HG02970 (cell line): ENCODE measurements at regions not wholly inside any gene's neighbourhood (a gene's known extent, or its start where the extent isn't known, plus 50 kb on each side); places are given as distances from the start of the nearest gene placed in this dataset.
"Not testable (repeated sequence)": the region's sequence is repeated elsewhere in the genome, so short reads cannot be mapped to it uniquely, and the experiment has no call there.

Source experiments
- ATAC-seq: cut with Tn5 transposase; IDR thresholded peaks from one replicate; pipeline ENCODE4 v1.9.1; 2021; ENCODE audit warnings: mild to moderate bottlenecking, moderate library complexity, moderate number of reproducible peaks; ENCODE audit not compliant: unreplicated experiment, low FRiP score

DNA sequence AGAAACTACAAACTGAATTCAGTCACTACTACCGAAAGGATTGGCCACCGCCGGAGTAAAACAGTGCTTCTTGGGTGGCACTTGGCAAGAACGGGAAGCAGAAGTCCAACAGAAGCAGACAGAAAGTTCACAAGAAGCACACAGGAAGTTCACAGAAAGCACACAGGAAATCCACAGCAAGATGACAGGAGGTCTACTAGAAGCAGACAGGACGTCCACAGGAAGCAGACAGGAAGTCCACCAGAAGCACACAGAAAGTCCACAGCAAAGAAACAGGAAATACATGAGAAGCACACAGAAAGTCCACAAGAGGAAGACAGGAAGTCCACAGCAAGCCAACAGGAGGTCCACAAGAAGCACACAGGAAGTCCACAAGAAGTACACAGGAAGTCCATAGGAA, 399.2 kb upstream of the AUTS2 start:
- no peak for ATAC-seq

DNA sequence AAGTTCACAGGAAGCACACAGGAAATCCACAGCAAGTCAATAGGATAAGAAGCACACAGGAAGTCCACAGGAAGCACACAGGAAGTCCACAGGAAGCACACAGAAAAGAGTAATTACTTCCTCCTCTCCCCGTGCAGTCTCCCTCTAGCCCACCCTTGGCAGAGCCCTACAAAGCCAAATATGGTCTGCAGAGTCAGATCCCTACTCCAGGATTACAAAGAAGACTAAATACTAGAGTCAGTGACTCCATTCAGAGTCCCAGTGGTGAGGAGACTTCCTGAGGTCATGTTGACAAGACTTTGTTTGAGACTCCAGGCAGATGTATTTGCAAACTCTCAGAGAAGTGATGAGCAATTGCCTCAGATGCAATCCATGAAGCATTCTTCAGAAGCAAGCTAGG, 398.6 kb upstream of the AUTS2 start:
- no peak for ATAC-seq

DNA sequence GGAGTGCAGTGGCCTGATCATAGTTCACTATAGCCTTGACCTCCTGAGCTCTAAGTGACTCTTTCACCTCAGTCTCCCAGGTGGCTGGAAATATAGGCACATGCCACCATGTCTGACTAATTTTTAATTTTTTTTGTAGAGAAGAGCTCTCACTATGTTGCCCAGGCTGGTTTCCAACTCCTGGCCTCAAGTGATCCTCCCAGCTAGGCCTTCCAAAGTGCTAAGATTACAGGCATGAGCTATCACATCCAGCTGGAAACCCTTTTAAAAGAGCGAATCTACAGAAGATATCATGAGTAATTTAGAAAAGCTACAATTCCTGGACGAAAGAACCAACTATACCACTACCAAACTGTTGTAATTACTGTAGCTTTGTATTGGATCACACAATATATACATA, 394.4 kb upstream of the AUTS2 start:
- no peak for ATAC-seq

DNA sequence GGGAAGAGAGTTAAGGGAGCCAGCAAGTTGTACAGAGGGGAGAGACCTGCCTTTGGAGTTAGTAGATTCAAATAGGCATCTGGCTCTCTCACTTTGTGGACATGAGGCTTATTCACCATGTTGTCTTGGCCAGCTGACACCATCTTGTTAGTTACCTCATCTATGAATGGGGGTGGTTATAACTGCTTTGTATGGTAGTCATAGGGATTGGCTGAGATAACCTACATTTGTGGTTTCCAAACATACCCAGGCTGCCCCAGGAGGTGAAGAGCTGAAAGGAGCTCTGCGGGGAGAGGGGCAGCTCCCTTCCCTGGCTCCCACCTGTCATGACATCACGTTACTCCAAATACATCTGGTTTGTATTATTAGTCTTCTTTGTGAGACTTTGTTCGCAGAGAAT, 393.3 kb upstream of the AUTS2 start:
- no peak for ATAC-seq

DNA sequence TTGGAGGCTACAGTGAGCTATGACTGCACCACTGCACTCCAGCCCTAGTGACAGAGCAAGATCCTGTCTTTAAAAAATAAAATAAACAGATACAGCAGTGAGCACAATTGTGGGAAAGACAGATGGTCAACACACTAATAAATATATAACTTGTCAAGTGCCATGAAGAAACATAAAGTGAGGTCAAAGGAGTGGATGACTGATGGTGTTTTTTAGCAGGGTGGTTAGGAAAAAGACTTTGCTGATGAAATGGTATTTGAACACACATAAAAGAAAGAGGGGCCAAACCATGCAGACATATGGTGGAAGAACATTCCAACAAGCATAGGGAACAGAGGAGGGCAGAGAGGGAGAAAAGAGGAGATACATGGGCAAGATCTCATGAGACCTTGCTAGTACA, 392.7 kb upstream of the AUTS2 start:
- no peak for ATAC-seq

DNA sequence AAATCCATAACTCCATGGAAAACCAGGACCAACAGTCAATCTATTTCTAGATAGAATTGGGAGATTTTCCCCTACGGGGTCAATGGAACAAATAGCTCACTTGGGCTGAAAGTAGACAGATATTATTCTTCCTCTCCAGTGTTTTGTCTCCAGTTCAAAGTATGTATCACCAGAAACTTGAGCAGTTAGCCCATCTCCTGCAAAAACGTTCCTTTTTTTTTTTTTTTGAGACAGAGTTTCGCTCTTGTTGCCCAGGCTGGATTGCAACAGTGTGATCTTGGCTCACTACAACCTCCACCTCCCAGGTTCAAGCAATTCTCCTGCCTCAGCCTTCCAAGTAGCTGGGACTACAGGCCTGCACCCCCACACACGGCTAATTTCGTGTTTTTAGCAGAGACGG, 390.0 kb upstream of the AUTS2 start:
- ATAC-seq: no peak

DNA sequence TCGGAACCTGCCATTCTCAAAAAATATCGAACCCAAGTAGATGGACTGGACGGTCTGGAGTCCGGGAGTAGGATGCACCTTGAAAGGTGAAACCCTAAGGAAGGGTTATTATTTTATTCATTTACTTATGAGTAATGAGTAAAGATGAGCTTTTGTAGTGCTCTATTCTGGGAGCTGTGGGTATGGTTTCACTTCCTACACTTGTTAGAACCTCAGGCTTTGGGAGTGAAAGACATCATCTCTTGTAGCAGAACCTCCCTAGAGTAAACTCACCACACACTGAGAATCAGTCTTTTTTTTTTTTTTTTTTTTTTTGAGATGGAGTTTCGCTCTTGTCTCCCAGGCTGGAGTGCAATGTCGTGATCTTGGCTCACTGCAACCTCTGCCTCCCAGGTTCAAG, 389.4 kb upstream of the AUTS2 start:
- no peak for ATAC-seq

DNA sequence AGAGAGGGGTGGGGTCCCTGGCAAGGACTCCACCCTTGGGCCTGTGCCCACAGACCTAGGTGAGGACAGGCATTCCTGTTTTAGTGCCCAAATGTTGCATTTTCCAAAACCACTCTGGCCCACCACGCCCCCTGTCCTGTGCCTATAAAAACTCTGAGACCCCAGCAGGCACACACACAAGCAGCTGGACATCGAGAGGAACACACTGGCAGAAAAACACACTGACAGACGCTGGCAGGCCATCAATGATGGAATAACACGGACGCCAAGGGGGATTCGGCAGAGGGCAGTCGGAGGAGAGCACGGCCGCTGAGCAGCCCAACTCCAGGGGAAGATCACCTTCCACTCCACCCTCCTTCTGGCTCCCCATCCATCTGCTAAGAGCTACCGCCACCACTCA, 386.9 kb upstream of the AUTS2 start:
- ATAC-seq: no peak

DNA sequence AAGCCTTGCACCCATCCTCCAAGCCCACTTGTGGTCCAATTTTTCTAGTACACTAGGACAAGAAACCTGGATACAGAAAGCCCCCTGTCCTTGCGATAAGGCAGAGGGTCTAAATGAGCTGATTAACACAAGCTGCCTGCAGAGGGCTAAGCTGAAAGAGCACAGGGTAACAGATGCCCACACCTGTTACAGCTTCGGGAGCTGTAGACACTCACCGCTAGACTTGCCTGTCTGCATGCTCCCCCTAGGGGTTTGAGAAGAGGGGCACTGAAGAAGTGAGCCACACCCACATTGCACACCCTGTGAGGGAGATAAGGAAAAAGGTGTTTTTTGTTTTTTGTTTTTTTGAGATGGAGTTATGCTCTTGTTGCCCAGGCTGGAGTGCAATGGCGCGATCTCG, 386.5 kb upstream of the AUTS2 start:
- no peak for ATAC-seq

DNA sequence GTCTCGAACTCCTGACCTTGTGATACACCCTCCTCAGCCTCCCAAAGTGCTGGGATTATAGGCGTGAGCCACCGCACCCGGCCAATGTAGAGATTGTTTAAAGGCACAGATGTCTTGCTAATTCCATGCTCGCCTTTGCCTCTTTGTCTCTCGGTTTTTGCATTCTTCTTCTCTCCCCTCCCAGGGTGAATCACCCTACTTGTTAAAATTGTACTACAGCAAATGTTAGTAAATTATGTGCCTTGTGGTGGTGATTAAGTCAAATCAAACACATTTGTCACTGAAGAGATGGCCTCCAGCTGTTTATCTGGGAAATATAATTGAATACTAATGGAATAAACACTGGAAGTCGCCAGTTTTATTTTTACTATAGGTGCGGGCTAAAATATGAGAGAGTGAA, 384.4 kb upstream of the AUTS2 start:
- ATAC-seq: no peak

DNA sequence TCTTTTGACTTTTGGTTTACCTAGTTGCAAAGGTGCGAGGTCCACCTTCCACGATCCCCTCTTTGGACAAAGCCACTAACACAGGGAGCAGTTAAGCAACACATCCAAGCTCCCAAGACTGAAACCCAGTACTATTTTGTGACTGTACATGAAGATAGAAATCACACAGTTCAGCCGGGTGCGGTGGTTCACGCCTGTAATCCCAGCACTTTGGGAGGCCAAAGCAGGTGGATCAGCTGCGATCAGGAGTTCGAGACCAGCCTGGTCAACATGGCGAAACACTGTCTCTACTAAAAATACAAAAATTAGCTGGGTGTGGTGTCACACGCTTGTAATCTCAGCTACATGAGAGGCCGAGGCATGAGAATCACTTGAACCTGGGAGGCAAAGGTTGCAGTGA, 382.8 kb upstream of the AUTS2 start:
- ATAC-seq: not testable (repeated sequence)

DNA sequence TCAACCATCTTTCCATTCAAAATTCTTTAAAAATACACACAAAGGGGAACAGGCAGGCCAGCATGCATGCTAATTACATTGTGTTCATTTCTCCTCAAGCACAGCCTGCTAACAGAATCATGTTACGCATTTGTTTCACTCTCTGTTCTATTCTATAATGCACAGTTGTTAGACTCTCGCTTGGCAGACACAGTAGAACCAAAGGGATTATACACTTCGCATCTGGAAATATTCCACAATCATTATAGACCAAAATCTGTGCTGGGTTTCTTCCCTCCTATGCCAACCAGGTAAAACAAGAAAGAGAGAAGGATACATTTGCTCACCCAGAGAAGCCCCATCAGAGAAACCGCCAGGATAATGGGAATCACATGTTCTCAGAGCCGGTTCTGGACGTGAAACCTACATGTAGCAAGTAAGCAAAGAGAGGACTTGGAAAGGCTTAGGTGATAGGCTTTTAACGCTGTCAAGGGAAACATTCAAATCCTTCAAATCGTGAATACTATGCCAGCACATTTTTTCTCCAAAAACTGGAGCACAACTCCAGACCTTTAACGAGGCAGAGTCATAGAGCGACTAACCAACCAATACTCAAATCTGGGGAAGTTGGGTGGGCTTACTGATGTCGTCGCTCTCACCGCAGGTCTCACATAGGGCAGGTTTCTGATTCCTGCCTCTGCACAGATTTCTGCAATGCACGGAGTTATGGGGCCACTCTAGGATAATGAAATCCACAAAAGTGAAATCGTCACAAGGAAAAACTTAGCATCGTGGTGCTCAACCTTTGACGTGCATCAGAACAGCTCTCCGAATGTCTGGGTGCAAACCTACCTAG, 380.5 kb upstream of the AUTS2 start:
- no peak for ATAC-seq

DNA sequence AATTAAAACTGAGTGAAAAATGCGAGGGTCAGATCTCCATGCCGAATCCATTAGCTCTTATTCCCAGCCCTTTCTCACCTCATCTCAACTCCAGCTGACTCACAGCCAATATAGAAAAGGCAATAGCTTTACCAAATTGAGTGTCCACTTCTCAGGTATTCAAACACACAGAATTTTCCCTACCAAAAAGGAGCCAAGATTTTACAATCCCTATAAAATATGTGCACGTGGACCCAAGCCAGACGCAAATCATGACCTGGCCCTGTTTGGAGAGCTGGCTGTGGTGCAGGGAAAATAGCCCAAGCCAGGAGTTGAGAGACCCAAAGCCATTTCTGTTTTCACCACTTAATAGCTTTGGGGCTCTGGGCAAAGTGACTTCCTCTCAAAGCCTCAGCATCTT, 379.7 kb upstream of the AUTS2 start:
- no peak for ATAC-seq

DNA sequence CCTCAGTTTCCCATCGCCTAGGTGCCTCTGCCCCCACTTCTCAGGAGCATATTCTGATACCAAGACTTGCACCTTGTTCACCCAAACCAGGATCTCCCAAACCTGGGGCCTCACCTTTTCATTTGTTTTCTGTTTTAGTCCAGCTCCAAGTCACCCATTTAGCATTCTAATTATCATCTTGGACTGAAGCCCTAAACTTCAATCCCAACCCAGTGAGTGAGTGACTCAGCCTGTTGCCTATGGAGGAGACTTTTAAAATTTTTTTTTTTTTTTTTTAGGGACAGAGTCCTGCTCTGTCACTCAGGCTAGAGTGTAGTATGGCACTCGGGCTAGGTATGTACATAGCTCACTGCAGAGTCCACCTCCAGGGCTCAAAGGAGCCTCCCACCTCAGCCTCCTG, 378.9 kb upstream of the AUTS2 start:
- no peak for ATAC-seq

DNA sequence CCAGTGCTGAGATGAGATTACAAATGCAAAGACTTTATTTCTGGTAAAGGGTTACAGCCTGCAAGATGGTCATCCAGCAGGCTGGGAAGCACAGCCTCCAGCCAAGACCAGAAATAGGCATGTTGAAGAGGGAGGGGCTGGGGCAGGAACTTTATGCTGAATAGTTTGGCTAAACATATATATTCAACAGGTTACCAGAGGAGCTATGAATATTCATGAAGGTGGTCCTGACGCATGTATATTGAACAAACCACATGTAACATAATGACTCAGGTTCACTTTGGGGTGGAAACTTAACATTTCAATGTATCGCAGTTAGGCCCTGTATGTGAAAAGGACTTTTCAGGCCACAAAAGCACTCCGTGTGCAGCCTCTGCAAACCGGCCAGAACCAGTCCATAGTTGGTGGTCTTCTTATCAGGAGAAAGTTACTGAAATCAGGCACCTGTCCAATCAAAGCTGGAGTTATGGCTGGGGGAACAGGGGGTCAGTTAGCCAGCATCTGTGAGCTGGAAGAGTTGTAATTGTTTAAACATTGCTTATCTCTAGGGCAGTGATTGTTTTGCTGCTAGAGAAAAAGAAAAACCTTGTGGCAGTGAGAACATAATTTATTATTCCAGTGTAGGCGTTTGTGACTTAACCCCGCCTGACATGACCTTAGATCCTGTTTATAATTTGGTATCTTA, 372.9 kb upstream of the AUTS2 start:
- no peak for ATAC-seq

DNA sequence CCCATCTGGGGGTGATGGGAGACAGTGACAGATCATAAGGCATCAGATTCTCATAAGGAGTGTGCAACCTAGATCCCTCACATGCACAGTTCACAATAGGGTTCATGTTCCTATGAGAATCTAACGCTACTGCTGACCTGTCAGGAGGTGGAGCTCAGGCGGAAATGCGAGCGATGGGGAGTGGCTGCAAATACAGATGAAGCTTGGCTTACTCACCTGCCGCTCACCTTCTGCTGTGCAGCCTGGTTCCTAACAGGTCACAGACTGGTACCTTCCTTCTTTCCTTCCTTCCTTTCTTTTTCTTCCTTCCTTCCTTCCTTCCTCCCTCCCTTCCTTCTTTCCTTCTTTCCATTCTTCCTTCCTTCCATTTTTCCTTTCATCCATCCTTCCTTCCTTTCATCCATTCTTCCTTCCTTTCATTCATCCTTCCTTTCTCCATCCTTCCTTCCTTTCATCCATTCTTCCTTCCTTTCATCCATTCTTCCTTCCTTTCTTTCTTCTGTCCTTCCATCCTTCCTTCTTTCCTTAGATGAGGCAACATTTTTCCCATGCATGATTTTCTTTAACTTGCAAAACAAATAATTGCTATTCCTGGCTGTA, 370.0 kb upstream of the AUTS2 start:
- no peak for ATAC-seq

DNA sequence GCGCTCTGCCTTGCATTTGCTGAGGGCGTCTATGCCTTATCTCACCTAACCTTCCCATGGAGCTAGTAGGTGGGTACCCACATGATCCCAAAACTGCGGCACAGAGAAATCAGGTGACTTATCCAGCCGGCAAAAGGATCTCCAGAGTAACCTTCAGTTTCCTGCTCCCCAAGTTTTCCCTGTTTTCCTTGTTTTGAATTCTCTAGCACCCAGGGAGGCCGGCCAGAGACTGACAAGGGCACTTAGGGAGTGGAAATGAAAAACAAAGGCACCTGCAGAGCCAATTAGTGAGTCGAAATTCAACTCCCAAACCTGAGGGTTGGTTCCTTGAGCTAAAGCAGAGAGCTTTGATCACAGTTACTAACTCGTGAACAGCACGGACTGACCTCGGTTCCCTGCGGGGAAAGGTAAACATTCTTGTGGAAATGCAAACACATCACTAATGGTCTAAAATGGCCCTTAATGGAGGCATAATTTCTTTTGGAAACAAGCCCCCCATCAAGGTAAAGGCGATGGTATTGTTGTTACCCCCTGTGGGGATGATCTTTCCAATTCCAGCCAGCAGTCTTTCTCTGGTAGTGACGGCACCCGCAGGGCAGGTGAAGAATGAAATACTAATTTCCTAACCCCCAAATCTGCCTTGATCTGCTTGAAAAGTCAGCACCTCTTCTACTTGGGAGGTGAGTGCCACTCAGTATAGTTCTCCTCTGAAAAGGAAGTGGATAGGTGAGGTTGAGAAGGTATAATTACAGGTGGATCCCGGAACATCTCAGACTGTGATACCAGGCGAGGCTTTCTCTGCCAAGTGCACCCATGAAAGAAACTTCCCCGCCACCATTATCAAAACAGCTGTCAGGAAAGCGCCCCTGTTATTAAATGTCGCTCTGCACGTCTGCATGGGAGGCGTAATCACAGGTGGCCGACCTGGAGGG, 365.6 kb upstream of the AUTS2 start:
- ATAC-seq: no peak

DNA sequence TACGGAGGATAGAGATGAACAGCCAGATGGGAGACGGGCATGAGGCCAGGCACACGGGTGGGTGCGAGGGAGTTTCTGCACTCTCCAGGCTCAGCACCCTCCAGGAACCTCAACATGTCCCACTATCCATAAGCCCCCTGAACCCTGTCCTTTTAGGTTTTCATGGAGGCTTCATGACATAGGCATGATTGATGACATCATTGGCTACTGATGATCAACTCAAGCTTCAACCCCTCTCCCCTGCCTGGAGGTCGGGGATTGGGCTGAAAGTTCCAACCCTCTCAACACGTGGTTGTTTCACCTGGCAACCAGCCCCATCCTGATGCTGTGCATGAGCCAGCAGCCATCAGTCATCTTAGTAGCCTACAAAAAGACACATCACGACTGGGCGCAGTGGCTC, 360.7 kb upstream of the AUTS2 start:
- no peak for ATAC-seq

DNA sequence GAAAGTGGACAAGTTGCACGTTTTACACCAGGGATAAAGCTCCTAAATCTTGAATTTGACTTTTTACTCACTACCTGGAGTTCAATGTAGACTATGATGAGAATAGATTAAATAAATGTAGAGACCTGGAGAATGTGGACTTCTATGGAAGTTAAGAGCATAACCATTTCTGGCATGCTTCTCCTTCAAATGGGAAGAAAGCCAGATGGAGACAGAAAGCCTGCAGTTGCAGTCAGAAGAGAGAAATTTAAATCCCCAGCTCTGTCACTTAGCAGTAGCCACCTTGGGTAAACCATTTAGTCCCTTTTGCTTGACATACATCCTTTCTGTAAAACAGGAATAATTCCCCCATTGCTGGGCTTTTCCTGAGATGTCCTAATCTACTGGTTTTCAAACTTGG, 355.3 kb upstream of the AUTS2 start:
- ATAC-seq: no peak

DNA sequence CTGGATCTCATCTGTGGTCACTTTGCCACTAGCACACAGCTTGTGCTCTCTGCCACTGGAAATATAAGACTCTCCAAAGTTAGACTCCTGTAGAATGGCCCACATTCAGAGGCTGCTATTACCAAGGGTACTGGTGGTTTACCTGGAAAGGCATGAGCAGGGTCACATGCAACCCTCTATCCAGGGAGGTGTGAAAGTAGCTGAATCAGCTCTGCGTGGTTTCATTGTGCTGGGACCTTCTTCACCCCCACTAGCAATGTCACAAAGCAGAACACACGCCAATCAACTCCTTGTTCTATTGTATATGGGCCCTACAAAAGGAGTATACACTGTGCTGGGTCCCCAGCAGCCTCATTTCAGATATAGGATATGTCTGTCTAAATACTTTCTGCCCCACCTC, 353.6 kb upstream of the AUTS2 start:
- ATAC-seq: no peak

DNA sequence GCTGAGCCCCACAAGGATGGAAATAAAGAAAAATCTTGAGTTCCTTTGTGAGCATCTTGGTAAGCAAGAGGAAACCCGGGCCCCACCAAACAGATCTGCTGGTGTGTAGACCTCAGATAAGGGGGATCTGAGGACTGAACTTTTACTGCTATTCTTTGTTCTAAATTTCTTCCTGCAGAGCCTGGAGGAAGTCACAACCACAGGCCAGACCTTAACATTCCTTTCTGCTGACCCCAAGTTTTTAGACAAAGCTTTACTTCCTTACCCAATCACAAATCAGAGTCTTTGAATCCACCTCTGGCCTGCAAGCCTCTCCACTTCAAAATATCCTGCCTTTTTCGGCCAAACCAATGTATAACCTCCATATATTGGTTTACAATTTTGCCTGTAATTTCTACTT, 352.6 kb upstream of the AUTS2 start:
- no peak for ATAC-seq
